ENCODE measurements at regions not wholly inside any gene's neighbourhood (a gene's known extent, or its start where the extent isn't known, plus 50 kb on each side); places are given as distances from the start of the nearest gene placed in this dataset.

DNA sequence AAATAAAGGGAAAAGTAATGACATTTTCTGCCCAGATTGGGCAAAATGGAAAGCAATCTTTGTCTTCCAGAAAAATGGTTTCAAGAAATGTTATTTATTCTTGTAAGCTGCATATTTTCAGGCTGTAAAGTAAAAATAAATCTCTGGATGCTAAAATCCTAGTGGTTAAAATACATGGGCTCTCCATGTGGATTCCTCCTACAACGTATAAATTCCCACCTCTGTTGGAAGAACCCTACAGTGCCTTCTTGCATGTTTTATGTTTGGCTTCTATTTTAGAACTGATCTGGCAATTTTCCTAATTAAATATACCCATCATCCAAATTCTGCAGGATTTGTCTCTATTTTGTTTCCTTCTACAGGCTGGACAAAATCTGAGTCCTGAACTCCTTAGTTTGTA lies 528.9 kb downstream of the COL12A1 start (continued):
- TF ChIP-seq ZNF462 (CRISPR knock-in tag; IDR thresholded peaks at IDR 0.05) (no peak), ZNF114 (CRISPR knock-in tag; IDR thresholded peaks at IDR 0.05) (no peak), CTCF (conservative IDR thresholded peaks at IDR 0.05; ENCODE audit: low read depth in 2 of 2) (no peak)
- TF ChIP-seq, protein P1, sequence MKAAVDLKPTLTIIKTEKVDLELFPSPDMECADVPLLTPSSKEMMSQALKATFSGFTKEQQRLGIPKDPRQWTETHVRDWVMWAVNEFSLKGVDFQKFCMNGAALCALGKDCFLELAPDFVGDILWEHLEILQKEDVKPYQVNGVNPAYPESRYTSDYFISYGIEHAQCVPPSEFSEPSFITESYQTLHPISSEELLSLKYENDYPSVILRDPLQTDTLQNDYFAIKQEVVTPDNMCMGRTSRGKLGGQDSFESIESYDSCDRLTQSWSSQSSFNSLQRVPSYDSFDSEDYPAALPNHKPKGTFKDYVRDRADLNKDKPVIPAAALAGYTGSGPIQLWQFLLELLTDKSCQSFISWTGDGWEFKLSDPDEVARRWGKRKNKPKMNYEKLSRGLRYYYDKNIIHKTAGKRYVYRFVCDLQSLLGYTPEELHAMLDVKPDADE (IDR thresholded peaks at IDR 0.05): no peak

- ATAC-seq (no peak), DNase-seq (ENCODE audit: low spot score) (no peak)
- Histone ChIP-seq H3K9me2 (ENCODE audit: insufficient read depth) (no peaks in the 10 kb centered on the region), H3K27me3 (ENCODE audit: insufficient read depth) (no peaks in the 10 kb centered on the region), H4K20me1 (replicated peaks; ENCODE audit: insufficient read depth) (no peaks in the 10 kb centered on the region), H3F3A (replicated peaks; ENCODE audit: low read depth) (no peaks in the 10 kb centered on the region), H3K4me2 (no peak overlapping the region), H3K27ac (ENCODE audit: low read depth) (no peak overlapping the region), H3K36me3 (ENCODE audit: insufficient read depth) (no peaks in the 10 kb centered on the region), H2AFZ (no peak overlapping the region), H3K4me1 (ENCODE audit: insufficient read depth) (no peaks in the 10 kb centered on the region), H3K4me3 (no peak overlapping the region), H3K79me2 (replicated peaks; ENCODE audit: insufficient read depth) (no peaks in the 10 kb centered on the region)
- no peak overlapping the region for H3K27ac Mint-ChIP-seq
- H3K36me3 Mint-ChIP-seq (ENCODE audit: low read depth): no peaks in the 10 kb centered on the region
- no peaks in the 10 kb centered on the region for H3K4me1 Mint-ChIP-seq
- no peaks in the 10 kb centered on the region for H3K27me3 Mint-ChIP-seq (ENCODE audit: insufficient read depth, low read depth, poor library complexity)
- H3K4me3 Mint-ChIP-seq: no peak overlapping the region
- no peaks in the 10 kb centered on the region for H3K9me3 Mint-ChIP-seq
- no peak for TF ChIP-seq ZNF114 (CRISPR knock-in tag; IDR thresholded peaks at IDR 0.05)
- TF ChIP-seq REST (IDR thresholded peaks at IDR 0.05; ENCODE audit: unreplicated experiment): no peak
- TF ChIP-seq EZH2phosphoT487 (IDR thresholded peaks at IDR 0.05; ENCODE audit: unreplicated experiment): no peak
These were observed 531.5 kb downstream of the COL12A1 start for GRCh38 chr6:74674377-74674776.

Measured in GM23338 (cell line).